Right atrium auricular region (tissue), 2 donors: ENCODE measurements at regions not wholly inside any gene's neighbourhood (a gene's known extent, or its start where the extent isn't known, plus 50 kb on each side); places are given as distances from the start of the nearest gene placed in this dataset.

Experiments used
- DNase-seq: peaks from one replicate; pipeline ENCODE4 v3.0.0-alpha.2; 2019; ENCODE audit warnings: low spot score
- H3K27ac ChIP-seq, 2 donors: fragments of 200-600 bp; sonication (generic); 1 replicate in 1 of 2; 2 replicates in 1 of 2; pipeline ENCODE4 v1.5.1; 2016 to 2019
- H3K27me3 ChIP-seq, 2 donors: fragments of 200-600 bp; sonication (generic); one replicate each; pipeline versions ENCODE4 v1.5.1 to v1.6.0; 2017 to 2019
- H3K36me3 ChIP-seq: fragments of 200-600 bp; sonication (generic); one replicate; pipeline ENCODE4 v1.5.1; 2016
- H3K4me1 ChIP-seq, 2 donors: fragments of 200-600 bp; sonication (generic); one replicate each; pipeline versions ENCODE4 v1.5.1 to v1.6.0; 2017 to 2019
- H3K4me3 ChIP-seq, 2 donors: fragments of 200-600 bp; sonication (generic); 1 replicate in 1 of 2; 2 replicates in 1 of 2; pipeline ENCODE4 v1.5.1; 2017 to 2019; ENCODE audit warnings: mild to moderate bottlenecking in 1 of 2, moderate library complexity in 1 of 2
- H3K9me3 ChIP-seq, 2 donors: fragments of 200-600 bp; sonication (generic); one replicate each; pipeline ENCODE4 v1.5.1; 2019
- CTCF ChIP-seq, 2 donors: fragments of 200-600 bp; sonication (generic); IDR thresholded peaks; one replicate each; pipeline ENCODE4 v1.5.1; 2019; ENCODE audit warnings: antibody characterized with exemption in 2 of 2

GRCh38 chr5:52334367-52334766, 453.3 kb upstream of the ITGA1 start:
- Histone ChIP-seq H3K4me3 (no peak overlapping the region), H3K27me3 (no peaks in the 10 kb centered on the region), H3K36me3 (no peaks in the 10 kb centered on the region), H3K4me1 (no peaks in the 10 kb centered on the region), H3K9me3 (no peaks in the 10 kb centered on the region), H3K27ac (no peak overlapping the region)
- no peak for DNase-seq
- TF ChIP-seq CTCF (IDR thresholded peaks at IDR 0.05), result no peak

- TF ChIP-seq CTCF (IDR thresholded peaks at IDR 0.05), result no peak
- no peak for DNase-seq
- Histone ChIP-seq H3K36me3 (no peaks in the 10 kb centered on the region), H3K4me1 (no peaks in the 10 kb centered on the region), H3K4me3 (no peak overlapping the region), H3K9me3 (no peaks in the 10 kb centered on the region), H3K27me3 (no peaks in the 10 kb centered on the region), H3K27ac (no peak overlapping the region)
Observed at GRCh38 chr5:52339285-52339684, 448.4 kb upstream of the ITGA1 start.

- H3K36me3 ChIP-seq, result no peaks in the 10 kb centered on the region
- TF ChIP-seq CTCF (IDR thresholded peaks at IDR 0.05), result no peak
- no peaks in the 10 kb centered on the region for H3K4me1 ChIP-seq
- no peaks in the 10 kb centered on the region for H3K9me3 ChIP-seq
- no peak for DNase-seq
- H3K27me3 ChIP-seq, result no peaks in the 10 kb centered on the region
- H3K27ac ChIP-seq, result no peak overlapping the region
- H3K4me3 ChIP-seq, result no peak overlapping the region
Observed at GRCh38 chr5:52342361-52342760, 445.4 kb upstream of the ITGA1 start.

- Histone ChIP-seq H3K27ac (no peak overlapping the region), H3K36me3 (no peaks in the 10 kb centered on the region), H3K27me3 (no peaks in the 10 kb centered on the region), H3K9me3 (no peaks in the 10 kb centered on the region), H3K4me1 (no peaks in the 10 kb centered on the region), H3K4me3 (no peak overlapping the region)
- TF ChIP-seq CTCF (IDR thresholded peaks at IDR 0.05), result peak in 1 of 2 donors; percentile 48
- no peak for DNase-seq
Observed at GRCh38 chr5:52356311-52356918, 431.3 kb upstream of the ITGA1 start.

- Histone ChIP-seq H3K4me1 (no peaks in the 10 kb centered on the region), H3K36me3 (no peaks in the 10 kb centered on the region), H3K27ac (no peak overlapping the region), H3K9me3 (no peaks in the 10 kb centered on the region), H3K27me3 (no peaks in the 10 kb centered on the region), H3K4me3 (no peak overlapping the region)
- TF ChIP-seq CTCF (IDR thresholded peaks at IDR 0.05), result no peak
- DNase-seq, result no peak
Observed at GRCh38 chr5:52359261-52359660, 428.5 kb upstream of the ITGA1 start.

DNA sequence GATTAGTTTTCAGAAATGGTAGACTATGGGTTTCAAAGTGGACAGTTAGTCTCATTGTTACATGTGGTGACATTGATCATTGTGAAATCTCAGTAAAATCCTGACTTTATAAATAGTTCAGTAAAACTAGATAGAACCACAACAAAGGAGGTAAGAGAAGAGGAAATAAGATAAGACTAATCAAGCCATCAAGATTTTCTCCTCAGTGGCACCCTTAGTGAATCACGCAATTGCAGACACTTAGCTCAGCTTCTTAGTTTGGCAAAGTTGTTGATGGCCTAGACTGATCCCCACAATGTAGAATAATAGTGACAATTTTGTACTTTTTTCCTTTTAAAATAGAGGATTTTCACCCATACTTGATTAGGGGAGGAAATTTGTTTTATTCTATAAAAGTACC, 426.7 kb upstream of the ITGA1 start:
- no peaks in the 10 kb centered on the region for H3K9me3 ChIP-seq
- no peaks in the 10 kb centered on the region for H3K4me1 ChIP-seq
- H3K36me3 ChIP-seq, result no peaks in the 10 kb centered on the region
- no peak overlapping the region for H3K4me3 ChIP-seq
- H3K27me3 ChIP-seq, result no peaks in the 10 kb centered on the region
- no peak overlapping the region for H3K27ac ChIP-seq
- no peak for TF ChIP-seq CTCF (IDR thresholded peaks at IDR 0.05)
- DNase-seq, result no peak
